WTC11 (cell line): ENCODE measurements at regions not wholly inside any gene's neighbourhood (a gene's known extent, or its start where the extent isn't known, plus 50 kb on each side); places are given as distances from the start of the nearest gene placed in this dataset.

ENCODE experiments used
- ARID4B ChIP-seq: sonication (generic); formaldehyde crosslinking; IDR thresholded peaks from 2 replicates; pipeline ENCODE4 v1.8.0; 2023; ENCODE audit warnings: missing genetic modification reagents, mild to moderate bottlenecking, borderline replicate concordance
- ATF2 ChIP-seq: sonication (generic); formaldehyde crosslinking; IDR thresholded peaks from 2 replicates; pipeline ENCODE4 v1.8.1; 2022; ENCODE audit warnings: low read depth, missing genetic modification reagents, borderline replicate concordance
- CBFB ChIP-seq: sonication (generic); formaldehyde crosslinking; IDR thresholded peaks from 2 replicates; pipeline ENCODE4 v1.8.1; 2022; ENCODE audit warnings: mild to moderate bottlenecking, low read depth, missing genetic modification reagents
- CTCF ChIP-seq: fragments of 200-600 bp; IDR thresholded peaks from 2 replicates; pipeline ENCODE4 v1.8.0; 2022; ENCODE audit warnings: antibody characterized with exemption
- ETV6 ChIP-seq: sonication (generic); formaldehyde crosslinking; IDR thresholded peaks from 2 replicates; pipeline ENCODE4 v1.8.1; 2022; ENCODE audit warnings: mild to moderate bottlenecking, missing genetic modification reagents
- FOXJ3 ChIP-seq: sonication (generic); formaldehyde crosslinking; IDR thresholded peaks from 2 replicates; pipeline ENCODE4 v1.9.0; 2021; ENCODE audit warnings: missing genetic modification reagents, mild to moderate bottlenecking, borderline replicate concordance
- FOXP4 ChIP-seq: sonication (generic); formaldehyde crosslinking; IDR thresholded peaks from 2 replicates; pipeline ENCODE4 v1.8.0; 2022; ENCODE audit warnings: mild to moderate bottlenecking, missing genetic modification reagents
- JUN ChIP-seq: sonication (generic); formaldehyde crosslinking; IDR thresholded peaks from 2 replicates; pipeline ENCODE4 v1.8.0; 2023; ENCODE audit warnings: mild to moderate bottlenecking, missing genetic modification reagents
- ZNF121 ChIP-seq: sonication (generic); formaldehyde crosslinking; IDR thresholded peaks from 2 replicates; pipeline ENCODE4 v1.8.0; 2023; ENCODE audit warnings: missing genetic modification reagents
- ZNF219 ChIP-seq: sonication (generic); formaldehyde crosslinking; IDR thresholded peaks from 2 replicates; pipeline ENCODE4 v1.8.0; 2023; ENCODE audit warnings: missing genetic modification reagents, mild to moderate bottlenecking, borderline replicate concordance
- ZNF512 ChIP-seq: sonication (generic); formaldehyde crosslinking; IDR thresholded peaks from 2 replicates; pipeline ENCODE4 v1.8.1; 2022; ENCODE audit warnings: missing genetic modification reagents, borderline replicate concordance

GRCh38 chr12:131345521-131346436, 365.1 kb upstream of the SFSWAP start:
- TF ChIP-seq CTCF (no peak), ZNF512 (CRISPR knock-in tag) (no peak), FOXP4 (no peak), FOXJ3 (CRISPR knock-in tag) (no peak), ETV6 (no peak), ATF2 (CRISPR knock-in tag) (no peak), ARID4B (CRISPR knock-in tag) (no peak), ZNF121 (CRISPR knock-in tag) (no peak), JUN (CRISPR knock-in tag) (no peak), CBFB (CRISPR knock-in tag) (no peak), ZNF219 (CRISPR knock-in tag) (no peak)
